ENCODE measurements at regions not wholly inside any gene's neighbourhood (a gene's known extent, or its start where the extent isn't known, plus 50 kb on each side); places are given as distances from the start of the nearest gene placed in this dataset.

- H3K27me3 Mint-ChIP-seq (ENCODE audit: low read depth): no peaks in the 10 kb centered on the region
- CTCF ChIA-PET: interaction anchor here (0.9 kb wide), 1 partner anchor 12 kb away, joined by 5 read pairs; no protein-coding TSS in a partner anchor
- no peak for TF ChIP-seq RELA (CRISPR knock-in tag; IDR thresholded peaks at IDR 0.05; ENCODE audit: borderline replicate concordance)
- TF ChIP-seq ZNF317 (CRISPR knock-in tag; IDR thresholded peaks at IDR 0.05; ENCODE audit: borderline replicate concordance, low read depth): no peak
- TF ChIP-seq ZMAT4 (CRISPR knock-in tag; IDR thresholded peaks at IDR 0.05): no peak
- TF ChIP-seq, protein P1, sequence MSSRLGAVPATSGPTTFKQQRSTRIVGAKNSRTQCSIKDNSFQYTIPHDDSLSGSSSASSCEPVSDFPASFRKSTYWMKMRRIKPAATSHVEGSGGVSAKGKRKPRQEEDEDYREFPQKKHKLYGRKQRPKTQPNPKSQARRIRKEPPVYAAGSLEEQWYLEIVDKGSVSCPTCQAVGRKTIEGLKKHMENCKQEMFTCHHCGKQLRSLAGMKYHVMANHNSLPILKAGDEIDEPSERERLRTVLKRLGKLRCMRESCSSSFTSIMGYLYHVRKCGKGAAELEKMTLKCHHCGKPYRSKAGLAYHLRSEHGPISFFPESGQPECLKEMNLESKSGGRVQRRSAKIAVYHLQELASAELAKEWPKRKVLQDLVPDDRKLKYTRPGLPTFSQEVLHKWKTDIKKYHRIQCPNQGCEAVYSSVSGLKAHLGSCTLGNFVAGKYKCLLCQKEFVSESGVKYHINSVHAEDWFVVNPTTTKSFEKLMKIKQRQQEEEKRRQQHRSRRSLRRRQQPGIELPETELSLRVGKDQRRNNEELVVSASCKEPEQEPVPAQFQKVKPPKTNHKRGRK (CRISPR knock-in tag; IDR thresholded peaks at IDR 0.05; ENCODE audit: borderline replicate concordance): no peak
- no peak for TF ChIP-seq SMAD4 (CRISPR knock-in tag; IDR thresholded peaks at IDR 0.05)
- TF ChIP-seq, protein P2, sequence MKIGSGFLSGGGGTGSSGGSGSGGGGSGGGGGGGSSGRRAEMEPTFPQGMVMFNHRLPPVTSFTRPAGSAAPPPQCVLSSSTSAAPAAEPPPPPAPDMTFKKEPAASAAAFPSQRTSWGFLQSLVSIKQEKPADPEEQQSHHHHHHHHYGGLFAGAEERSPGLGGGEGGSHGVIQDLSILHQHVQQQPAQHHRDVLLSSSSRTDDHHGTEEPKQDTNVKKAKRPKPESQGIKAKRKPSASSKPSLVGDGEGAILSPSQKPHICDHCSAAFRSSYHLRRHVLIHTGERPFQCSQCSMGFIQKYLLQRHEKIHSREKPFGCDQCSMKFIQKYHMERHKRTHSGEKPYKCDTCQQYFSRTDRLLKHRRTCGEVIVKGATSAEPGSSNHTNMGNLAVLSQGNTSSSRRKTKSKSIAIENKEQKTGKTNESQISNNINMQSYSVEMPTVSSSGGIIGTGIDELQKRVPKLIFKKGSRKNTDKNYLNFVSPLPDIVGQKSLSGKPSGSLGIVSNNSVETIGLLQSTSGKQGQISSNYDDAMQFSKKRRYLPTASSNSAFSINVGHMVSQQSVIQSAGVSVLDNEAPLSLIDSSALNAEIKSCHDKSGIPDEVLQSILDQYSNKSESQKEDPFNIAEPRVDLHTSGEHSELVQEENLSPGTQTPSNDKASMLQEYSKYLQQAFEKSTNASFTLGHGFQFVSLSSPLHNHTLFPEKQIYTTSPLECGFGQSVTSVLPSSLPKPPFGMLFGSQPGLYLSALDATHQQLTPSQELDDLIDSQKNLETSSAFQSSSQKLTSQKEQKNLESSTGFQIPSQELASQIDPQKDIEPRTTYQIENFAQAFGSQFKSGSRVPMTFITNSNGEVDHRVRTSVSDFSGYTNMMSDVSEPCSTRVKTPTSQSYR (CRISPR knock-in tag; IDR thresholded peaks at IDR 0.05): no peak
- TF ChIP-seq TEAD1 (CRISPR knock-in tag; IDR thresholded peaks at IDR 0.05): no peak
- TF ChIP-seq MAX (CRISPR knock-in tag; IDR thresholded peaks at IDR 0.05): no peak
- TF ChIP-seq CREB1 (CRISPR knock-in tag; IDR thresholded peaks at IDR 0.05): no peak
- no peak for TF ChIP-seq E2F5 (CRISPR knock-in tag; IDR thresholded peaks at IDR 0.05)
- TF ChIP-seq, protein P3, sequence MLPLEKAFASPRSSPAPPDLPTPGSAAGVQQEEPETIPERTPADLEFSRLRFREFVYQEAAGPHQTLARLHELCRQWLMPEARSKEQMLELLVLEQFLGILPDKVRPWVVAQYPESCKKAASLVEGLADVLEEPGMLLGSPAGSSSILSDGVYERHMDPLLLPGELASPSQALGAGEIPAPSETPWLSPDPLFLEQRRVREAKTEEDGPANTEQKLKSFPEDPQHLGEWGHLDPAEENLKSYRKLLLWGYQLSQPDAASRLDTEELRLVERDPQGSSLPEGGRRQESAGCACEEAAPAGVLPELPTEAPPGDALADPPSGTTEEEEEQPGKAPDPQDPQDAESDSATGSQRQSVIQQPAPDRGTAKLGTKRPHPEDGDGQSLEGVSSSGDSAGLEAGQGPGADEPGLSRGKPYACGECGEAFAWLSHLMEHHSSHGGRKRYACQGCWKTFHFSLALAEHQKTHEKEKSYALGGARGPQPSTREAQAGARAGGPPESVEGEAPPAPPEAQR (CRISPR knock-in tag; IDR thresholded peaks at IDR 0.05): no peak
- TF ChIP-seq MXD4 (CRISPR knock-in tag; IDR thresholded peaks at IDR 0.05; ENCODE audit: borderline replicate concordance): no peak
- TF ChIP-seq IRF2 (CRISPR knock-in tag; IDR thresholded peaks at IDR 0.05; ENCODE audit: borderline replicate concordance, low read depth): no peak
- TF ChIP-seq, protein P4, sequence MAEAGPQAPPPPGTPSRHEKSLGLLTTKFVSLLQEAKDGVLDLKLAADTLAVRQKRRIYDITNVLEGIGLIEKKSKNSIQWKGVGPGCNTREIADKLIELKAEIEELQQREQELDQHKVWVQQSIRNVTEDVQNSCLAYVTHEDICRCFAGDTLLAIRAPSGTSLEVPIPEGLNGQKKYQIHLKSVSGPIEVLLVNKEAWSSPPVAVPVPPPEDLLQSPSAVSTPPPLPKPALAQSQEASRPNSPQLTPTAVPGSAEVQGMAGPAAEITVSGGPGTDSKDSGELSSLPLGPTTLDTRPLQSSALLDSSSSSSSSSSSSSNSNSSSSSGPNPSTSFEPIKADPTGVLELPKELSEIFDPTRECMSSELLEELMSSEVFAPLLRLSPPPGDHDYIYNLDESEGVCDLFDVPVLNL (CRISPR knock-in tag; IDR thresholded peaks at IDR 0.05; ENCODE audit: borderline replicate concordance, low read depth): no peak
- TF ChIP-seq, protein P5, sequence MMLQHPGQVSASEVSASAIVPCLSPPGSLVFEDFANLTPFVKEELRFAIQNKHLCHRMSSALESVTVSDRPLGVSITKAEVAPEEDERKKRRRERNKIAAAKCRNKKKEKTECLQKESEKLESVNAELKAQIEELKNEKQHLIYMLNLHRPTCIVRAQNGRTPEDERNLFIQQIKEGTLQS (CRISPR knock-in tag; conservative IDR thresholded peaks at IDR 0.05): no peak
- ATAC-seq: no peak
- POLR2A ChIA-PET: no interaction called here
- H3K4me3 Mint-ChIP-seq: no peak overlapping the region
- peaks cover 18% of the 10 kb centered on the region for H3K9me3 Mint-ChIP-seq
- no peak overlapping the region for H3K27ac Mint-ChIP-seq
- no peaks in the 10 kb centered on the region for H3K4me1 Mint-ChIP-seq
- DNase-seq (ENCODE audit: low spot score): no peak
- no peaks in the 10 kb centered on the region for H3K36me3 Mint-ChIP-seq
Observed at GRCh38 chr11:104320097-104320496, 156.2 kb upstream of the PDGFD start.

- Mint-ChIP-seq H3K27ac (no peak overlapping the region), H3K27me3 (ENCODE audit: low read depth) (no peaks in the 10 kb centered on the region), H3K4me1 (no peaks in the 10 kb centered on the region), H3K9me3 (peaks cover 14% of the 10 kb centered on the region), H3K36me3 (no peaks in the 10 kb centered on the region), H3K4me3 (no peak overlapping the region)
- ChIA-PET POLR2A (no interaction called here), CTCF (no interaction called here)
- ATAC-seq (no peak), DNase-seq (ENCODE audit: low spot score) (no peak)
- no peak for TF ChIP-seq E2F5 (CRISPR knock-in tag; IDR thresholded peaks at IDR 0.05)
- TF ChIP-seq GABPB1 (CRISPR knock-in tag; IDR thresholded peaks at IDR 0.05): no peak
- TF ChIP-seq, protein P6, sequence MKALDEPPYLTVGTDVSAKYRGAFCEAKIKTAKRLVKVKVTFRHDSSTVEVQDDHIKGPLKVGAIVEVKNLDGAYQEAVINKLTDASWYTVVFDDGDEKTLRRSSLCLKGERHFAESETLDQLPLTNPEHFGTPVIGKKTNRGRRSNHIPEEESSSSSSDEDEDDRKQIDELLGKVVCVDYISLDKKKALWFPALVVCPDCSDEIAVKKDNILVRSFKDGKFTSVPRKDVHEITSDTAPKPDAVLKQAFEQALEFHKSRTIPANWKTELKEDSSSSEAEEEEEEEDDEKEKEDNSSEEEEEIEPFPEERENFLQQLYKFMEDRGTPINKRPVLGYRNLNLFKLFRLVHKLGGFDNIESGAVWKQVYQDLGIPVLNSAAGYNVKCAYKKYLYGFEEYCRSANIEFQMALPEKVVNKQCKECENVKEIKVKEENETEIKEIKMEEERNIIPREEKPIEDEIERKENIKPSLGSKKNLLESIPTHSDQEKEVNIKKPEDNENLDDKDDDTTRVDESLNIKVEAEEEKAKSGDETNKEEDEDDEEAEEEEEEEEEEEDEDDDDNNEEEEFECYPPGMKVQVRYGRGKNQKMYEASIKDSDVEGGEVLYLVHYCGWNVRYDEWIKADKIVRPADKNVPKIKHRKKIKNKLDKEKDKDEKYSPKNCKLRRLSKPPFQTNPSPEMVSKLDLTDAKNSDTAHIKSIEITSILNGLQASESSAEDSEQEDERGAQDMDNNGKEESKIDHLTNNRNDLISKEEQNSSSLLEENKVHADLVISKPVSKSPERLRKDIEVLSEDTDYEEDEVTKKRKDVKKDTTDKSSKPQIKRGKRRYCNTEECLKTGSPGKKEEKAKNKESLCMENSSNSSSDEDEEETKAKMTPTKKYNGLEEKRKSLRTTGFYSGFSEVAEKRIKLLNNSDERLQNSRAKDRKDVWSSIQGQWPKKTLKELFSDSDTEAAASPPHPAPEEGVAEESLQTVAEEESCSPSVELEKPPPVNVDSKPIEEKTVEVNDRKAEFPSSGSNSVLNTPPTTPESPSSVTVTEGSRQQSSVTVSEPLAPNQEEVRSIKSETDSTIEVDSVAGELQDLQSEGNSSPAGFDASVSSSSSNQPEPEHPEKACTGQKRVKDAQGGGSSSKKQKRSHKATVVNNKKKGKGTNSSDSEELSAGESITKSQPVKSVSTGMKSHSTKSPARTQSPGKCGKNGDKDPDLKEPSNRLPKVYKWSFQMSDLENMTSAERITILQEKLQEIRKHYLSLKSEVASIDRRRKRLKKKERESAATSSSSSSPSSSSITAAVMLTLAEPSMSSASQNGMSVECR (CRISPR knock-in tag; IDR thresholded peaks at IDR 0.05; ENCODE audit: borderline replicate concordance): no peak
- TF ChIP-seq ZNF121 (CRISPR knock-in tag; IDR thresholded peaks at IDR 0.05): no peak
- no peak for TF ChIP-seq IRF2 (CRISPR knock-in tag; IDR thresholded peaks at IDR 0.05; ENCODE audit: borderline replicate concordance, low read depth)
Observed at GRCh38 chr11:104319396-104319795, 155.4 kb upstream of the PDGFD start.
